ENCODE measurements at regions not wholly inside any gene's neighbourhood (a gene's known extent, or its start where the extent isn't known, plus 50 kb on each side); places are given as distances from the start of the nearest gene placed in this dataset.

GRCh38 chr1:83017276-83017675 lies 981.7 kb downstream of the TTLL7 start:
- TF ChIP-seq, protein P1, sequence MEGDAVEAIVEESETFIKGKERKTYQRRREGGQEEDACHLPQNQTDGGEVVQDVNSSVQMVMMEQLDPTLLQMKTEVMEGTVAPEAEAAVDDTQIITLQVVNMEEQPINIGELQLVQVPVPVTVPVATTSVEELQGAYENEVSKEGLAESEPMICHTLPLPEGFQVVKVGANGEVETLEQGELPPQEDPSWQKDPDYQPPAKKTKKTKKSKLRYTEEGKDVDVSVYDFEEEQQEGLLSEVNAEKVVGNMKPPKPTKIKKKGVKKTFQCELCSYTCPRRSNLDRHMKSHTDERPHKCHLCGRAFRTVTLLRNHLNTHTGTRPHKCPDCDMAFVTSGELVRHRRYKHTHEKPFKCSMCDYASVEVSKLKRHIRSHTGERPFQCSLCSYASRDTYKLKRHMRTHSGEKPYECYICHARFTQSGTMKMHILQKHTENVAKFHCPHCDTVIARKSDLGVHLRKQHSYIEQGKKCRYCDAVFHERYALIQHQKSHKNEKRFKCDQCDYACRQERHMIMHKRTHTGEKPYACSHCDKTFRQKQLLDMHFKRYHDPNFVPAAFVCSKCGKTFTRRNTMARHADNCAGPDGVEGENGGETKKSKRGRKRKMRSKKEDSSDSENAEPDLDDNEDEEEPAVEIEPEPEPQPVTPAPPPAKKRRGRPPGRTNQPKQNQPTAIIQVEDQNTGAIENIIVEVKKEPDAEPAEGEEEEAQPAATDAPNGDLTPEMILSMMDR (IDR thresholded peaks at IDR 0.05) = no peak
- TF ChIP-seq POLR2AphosphoS5 (IDR thresholded peaks at IDR 0.05) = no peak
- TF ChIP-seq POLR2A (IDR thresholded peaks at IDR 0.05) = no peak

All from stomach (tissue), 4 donors.